ENCODE measurements at regions not wholly inside any gene's neighbourhood (a gene's known extent, or its start where the extent isn't known, plus 50 kb on each side); places are given as distances from the start of the nearest gene placed in this dataset.

- no peak overlapping the region for H2AFZ ChIP-seq (ENCODE audit: insufficient read depth, low read length, poor library complexity)
- no peak overlapping the region for H3K18ac ChIP-seq (ENCODE audit: low read length)
- no peak for DNase-seq
- no CpG with 5 or more reads among the region's 3 CpGs for WGBS (ENCODE audit: extremely low coverage, insufficient coverage, insufficient read length)
- no peaks in the 10 kb centered on the region for H3K9me3 ChIP-seq (ENCODE audit: insufficient read depth, low read depth, low read length)
- no peak overlapping the region for H3K23ac ChIP-seq (ENCODE audit: low read length)
- H2BK120ac ChIP-seq (ENCODE audit: insufficient read depth, low read length, poor library complexity): no peak overlapping the region
- no peak overlapping the region for H4K12ac ChIP-seq (ENCODE audit: low read depth, low read length)
- no peak overlapping the region for H3K4me3 ChIP-seq (ENCODE audit: low read depth, low read length)
- no peaks in the 10 kb centered on the region for H3K79me1 ChIP-seq (ENCODE audit: low read length)
- H3K14ac ChIP-seq (ENCODE audit: low read length): no peak overlapping the region
- no peaks in the 10 kb centered on the region for H3K36me3 ChIP-seq (ENCODE audit: control insufficient read depth in 1 of 2, insufficient read depth in 2 of 2, low read length in 2 of 2)
- no peak overlapping the region for H3K4ac ChIP-seq (ENCODE audit: low read depth, low read length)
- no peaks in the 10 kb centered on the region for H3K4me1 ChIP-seq (ENCODE audit: control insufficient read depth in 1 of 2, insufficient read depth in 2 of 2, low read length in 2 of 2)
- H3K79me2 ChIP-seq (ENCODE audit: control insufficient read depth, insufficient read depth, low read length, poor library complexity): no peaks in the 10 kb centered on the region
- no peak overlapping the region for H2AK5ac ChIP-seq (ENCODE audit: low read length)
- H3K4me2 ChIP-seq (ENCODE audit: low read length): no peak overlapping the region
- H2BK5ac ChIP-seq (ENCODE audit: low read depth, low read length, poor library complexity): no peak overlapping the region
- H3K27ac ChIP-seq (ENCODE audit: low read depth, low read length): no peak overlapping the region
- H3K27me3 ChIP-seq (ENCODE audit: insufficient read depth, low read length): no peaks in the 10 kb centered on the region
- H4K91ac ChIP-seq (ENCODE audit: low read depth, low read length): no peak overlapping the region
- H2BK12ac ChIP-seq (ENCODE audit: low read length): no peak overlapping the region
- no peak overlapping the region for H3K9ac ChIP-seq (ENCODE audit: low read length)
- no peak overlapping the region for H4K8ac ChIP-seq (ENCODE audit: low read depth, low read length)
Measured at GRCh38 chr16:9677301-9677653, 505.0 kb downstream of the GRIN2A start.

DNA sequence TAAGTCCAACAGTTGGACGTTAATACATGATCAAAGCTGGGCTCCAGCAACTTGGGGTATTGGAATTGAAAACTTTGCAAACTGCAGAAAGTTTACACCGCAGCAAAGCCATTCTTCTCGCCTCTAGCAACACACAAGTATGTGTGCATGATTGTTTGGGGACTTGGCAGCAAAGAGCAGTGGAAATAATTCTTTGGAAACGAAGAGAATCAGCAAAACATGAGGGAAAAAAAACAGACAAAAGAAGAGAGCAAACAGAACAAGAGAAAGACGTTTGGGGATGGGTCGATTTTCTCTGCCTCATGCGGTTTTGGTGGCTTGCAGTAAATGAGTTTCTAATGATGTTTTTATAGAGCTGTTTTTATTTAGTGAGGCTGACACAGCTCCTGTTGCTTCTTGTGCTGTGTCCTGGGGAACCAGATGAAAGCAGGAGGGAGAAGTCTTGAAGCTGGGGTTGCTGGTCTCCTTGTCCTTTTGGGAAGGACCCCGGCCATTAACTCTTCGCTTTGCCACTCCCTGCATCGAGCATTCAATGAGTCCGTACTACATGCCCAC, 502.9 kb downstream of the GRIN2A start:
- no peak overlapping the region for H2AFZ ChIP-seq (ENCODE audit: insufficient read depth, low read length, poor library complexity)
- H4K12ac ChIP-seq (ENCODE audit: low read depth, low read length): no peak overlapping the region
- H3K4me3 ChIP-seq (ENCODE audit: low read depth, low read length): no peak overlapping the region
- no peaks in the 10 kb centered on the region for H3K27me3 ChIP-seq (ENCODE audit: insufficient read depth, low read length)
- no CpG with 5 or more reads among the region's 11 CpGs for WGBS (ENCODE audit: extremely low coverage, insufficient coverage, insufficient read length)
- H3K27ac ChIP-seq (ENCODE audit: low read depth, low read length): no peak overlapping the region
- no peak overlapping the region for H3K23ac ChIP-seq (ENCODE audit: low read length)
- H2BK5ac ChIP-seq (ENCODE audit: low read depth, low read length, poor library complexity): no peak overlapping the region
- H3K36me3 ChIP-seq (ENCODE audit: control insufficient read depth in 1 of 2, insufficient read depth in 2 of 2, low read length in 2 of 2): no peaks in the 10 kb centered on the region
- no peak overlapping the region for H4K8ac ChIP-seq (ENCODE audit: low read depth, low read length)
- H3K9ac ChIP-seq (ENCODE audit: low read length): no peak overlapping the region
- H3K14ac ChIP-seq (ENCODE audit: low read length): no peak overlapping the region
- no peak overlapping the region for H4K91ac ChIP-seq (ENCODE audit: low read depth, low read length)
- no peaks in the 10 kb centered on the region for H3K9me3 ChIP-seq (ENCODE audit: insufficient read depth, low read depth, low read length)
- no peaks in the 10 kb centered on the region for H3K4me1 ChIP-seq (ENCODE audit: control insufficient read depth in 1 of 2, insufficient read depth in 2 of 2, low read length in 2 of 2)
- no peaks in the 10 kb centered on the region for H3K79me2 ChIP-seq (ENCODE audit: control insufficient read depth, insufficient read depth, low read length, poor library complexity)
- H3K4ac ChIP-seq (ENCODE audit: low read depth, low read length): no peak overlapping the region
- H2BK120ac ChIP-seq (ENCODE audit: insufficient read depth, low read length, poor library complexity): no peak overlapping the region
- H2BK12ac ChIP-seq (ENCODE audit: low read length): no peak overlapping the region
- no peak overlapping the region for H3K4me2 ChIP-seq (ENCODE audit: low read length)
- DNase-seq: no peak
- H2AK5ac ChIP-seq (ENCODE audit: low read length): no peak overlapping the region
- no peaks in the 10 kb centered on the region for H3K79me1 ChIP-seq (ENCODE audit: low read length)
- no peak overlapping the region for H3K18ac ChIP-seq (ENCODE audit: low read length)

GRCh38 chr16:9680019-9680655, 502.1 kb downstream of the GRIN2A start:
- H3K36me3 ChIP-seq (ENCODE audit: control insufficient read depth in 1 of 2, insufficient read depth in 2 of 2, low read length in 2 of 2): no peaks in the 10 kb centered on the region
- no peaks in the 10 kb centered on the region for H3K9me3 ChIP-seq (ENCODE audit: insufficient read depth, low read depth, low read length)
- H3K4ac ChIP-seq (ENCODE audit: low read depth, low read length): no peak overlapping the region
- no peak overlapping the region for H2BK5ac ChIP-seq (ENCODE audit: low read depth, low read length, poor library complexity)
- H3K27ac ChIP-seq (ENCODE audit: low read depth, low read length): no peak overlapping the region
- no peak overlapping the region for H3K9ac ChIP-seq (ENCODE audit: low read length)
- no peaks in the 10 kb centered on the region for H3K4me1 ChIP-seq (ENCODE audit: control insufficient read depth in 1 of 2, insufficient read depth in 2 of 2, low read length in 2 of 2)
- no peak overlapping the region for H3K23ac ChIP-seq (ENCODE audit: low read length)
- H2AFZ ChIP-seq (ENCODE audit: insufficient read depth, low read length, poor library complexity): no peak overlapping the region
- no peaks in the 10 kb centered on the region for H3K79me2 ChIP-seq (ENCODE audit: control insufficient read depth, insufficient read depth, low read length, poor library complexity)
- no peak overlapping the region for H2BK12ac ChIP-seq (ENCODE audit: low read length)
- H2AK5ac ChIP-seq (ENCODE audit: low read length): no peak overlapping the region
- H3K79me1 ChIP-seq (ENCODE audit: low read length): no peaks in the 10 kb centered on the region
- H4K12ac ChIP-seq (ENCODE audit: low read depth, low read length): no peak overlapping the region
- no peak overlapping the region for H3K4me2 ChIP-seq (ENCODE audit: low read length)
- no CpG with 5 or more reads among the region's 7 CpGs for WGBS (ENCODE audit: extremely low coverage, insufficient coverage, insufficient read length)
- DNase-seq: no peak
- H3K4me3 ChIP-seq (ENCODE audit: low read depth, low read length): no peak overlapping the region
- no peaks in the 10 kb centered on the region for H3K27me3 ChIP-seq (ENCODE audit: insufficient read depth, low read length)
- no peak overlapping the region for H3K18ac ChIP-seq (ENCODE audit: low read length)
- no peak overlapping the region for H3K14ac ChIP-seq (ENCODE audit: low read length)
- no peak overlapping the region for H4K8ac ChIP-seq (ENCODE audit: low read depth, low read length)
- no peak overlapping the region for H4K91ac ChIP-seq (ENCODE audit: low read depth, low read length)
- H2BK120ac ChIP-seq (ENCODE audit: insufficient read depth, low read length, poor library complexity): no peak overlapping the region

- H4K91ac ChIP-seq (ENCODE audit: low read depth, low read length): no peak overlapping the region
- WGBS (ENCODE audit: extremely low coverage, insufficient coverage, insufficient read length): no CpG with 5 or more reads among the region's 2 CpGs
- H3K4me2 ChIP-seq (ENCODE audit: low read length): no peak overlapping the region
- no peaks in the 10 kb centered on the region for H3K79me1 ChIP-seq (ENCODE audit: low read length)
- no peak overlapping the region for H4K12ac ChIP-seq (ENCODE audit: low read depth, low read length)
- H3K4ac ChIP-seq (ENCODE audit: low read depth, low read length): no peak overlapping the region
- no peak overlapping the region for H3K18ac ChIP-seq (ENCODE audit: low read length)
- H2AK5ac ChIP-seq (ENCODE audit: low read length): no peak overlapping the region
- H3K4me1 ChIP-seq (ENCODE audit: control insufficient read depth in 1 of 2, insufficient read depth in 2 of 2, low read length in 2 of 2): no peaks in the 10 kb centered on the region
- H2BK12ac ChIP-seq (ENCODE audit: low read length): no peak overlapping the region
- no peaks in the 10 kb centered on the region for H3K79me2 ChIP-seq (ENCODE audit: control insufficient read depth, insufficient read depth, low read length, poor library complexity)
- no peak for DNase-seq
- no peak overlapping the region for H3K14ac ChIP-seq (ENCODE audit: low read length)
- no peaks in the 10 kb centered on the region for H3K36me3 ChIP-seq (ENCODE audit: control insufficient read depth in 1 of 2, insufficient read depth in 2 of 2, low read length in 2 of 2)
- no peak overlapping the region for H3K23ac ChIP-seq (ENCODE audit: low read length)
- no peak overlapping the region for H3K27ac ChIP-seq (ENCODE audit: low read depth, low read length)
- no peaks in the 10 kb centered on the region for H3K27me3 ChIP-seq (ENCODE audit: insufficient read depth, low read length)
- no peak overlapping the region for H3K9ac ChIP-seq (ENCODE audit: low read length)
- H3K9me3 ChIP-seq (ENCODE audit: insufficient read depth, low read depth, low read length): no peaks in the 10 kb centered on the region
- H2BK120ac ChIP-seq (ENCODE audit: insufficient read depth, low read length, poor library complexity): no peak overlapping the region
- no peak overlapping the region for H4K8ac ChIP-seq (ENCODE audit: low read depth, low read length)
- no peak overlapping the region for H2BK5ac ChIP-seq (ENCODE audit: low read depth, low read length, poor library complexity)
- no peak overlapping the region for H2AFZ ChIP-seq (ENCODE audit: insufficient read depth, low read length, poor library complexity)
- H3K4me3 ChIP-seq (ENCODE audit: low read depth, low read length): no peak overlapping the region
Measured at GRCh38 chr16:9680968-9681367, 501.3 kb downstream of the GRIN2A start.
